Stimulated activated naive CD8-positive, alpha-beta T cell treated with anti-CD3 and anti-CD28 coated beads, Interleukin-15, amount 100 ng/mL, for 72 hours (primary cell): ENCODE measurements at regions not wholly inside any gene's neighbourhood (a gene's known extent, or its start where the extent isn't known, plus 50 kb on each side); places are given as distances from the start of the nearest gene placed in this dataset.
"Not testable (repeated sequence)": the region's sequence is repeated elsewhere in the genome, so short reads cannot be mapped to it uniquely, and the experiment has no call there.

ENCODE experiments used
- ATAC-seq: fragments of 150-1000 bp; cut with Tn5 transposase; 2 replicates; pipeline ENCODE4 v1.10.0; 2021; ENCODE audit warnings: mild to moderate bottlenecking, moderate library complexity
- DNase-seq, 2 donors: peaks; one replicate each; pipeline ENCODE4 v3.0.0; 2021 to 2022
- H3K27ac Mint-ChIP-seq, 2 donors: one replicate each; pipeline ENCODE4 v1.8.0; 2022; ENCODE audit warnings: mild to moderate bottlenecking in 2 of 2, mixed read lengths in 2 of 2, moderate library complexity in 2 of 2
- H3K27me3 Mint-ChIP-seq: one replicate; pipeline ENCODE4 v1.8.0; 2022; ENCODE audit warnings: mixed read lengths
- H3K4me1 Mint-ChIP-seq: one replicate; pipeline ENCODE4 v1.8.0; 2022; ENCODE audit warnings: mild to moderate bottlenecking, mixed read lengths
- H3K4me3 Mint-ChIP-seq, 2 donors: one replicate each; pipeline ENCODE4 v1.8.0; 2022; ENCODE audit warnings: mild to moderate bottlenecking in 2 of 2, mixed read lengths in 2 of 2, moderate library complexity in 1 of 2
- H3K9me3 Mint-ChIP-seq, 2 donors: one replicate each; pipeline ENCODE4 v1.8.0; 2022; ENCODE audit warnings: mixed read lengths in 2 of 2

GRCh38 chr12:54734196-54734950, 86.2 kb upstream of the DCD start:
- no peak for ATAC-seq
- Mint-ChIP-seq H3K4me1 (peaks cover 24% of the 10 kb centered on the region), H3K27me3 (no peaks in the 10 kb centered on the region), H3K4me3 (no peak overlapping the region), H3K9me3 (peaks cover 16 to 17% of the 10 kb centered on the region in 2 donors), H3K27ac (no peak overlapping the region)
- DNase-seq = no peak

DNA sequence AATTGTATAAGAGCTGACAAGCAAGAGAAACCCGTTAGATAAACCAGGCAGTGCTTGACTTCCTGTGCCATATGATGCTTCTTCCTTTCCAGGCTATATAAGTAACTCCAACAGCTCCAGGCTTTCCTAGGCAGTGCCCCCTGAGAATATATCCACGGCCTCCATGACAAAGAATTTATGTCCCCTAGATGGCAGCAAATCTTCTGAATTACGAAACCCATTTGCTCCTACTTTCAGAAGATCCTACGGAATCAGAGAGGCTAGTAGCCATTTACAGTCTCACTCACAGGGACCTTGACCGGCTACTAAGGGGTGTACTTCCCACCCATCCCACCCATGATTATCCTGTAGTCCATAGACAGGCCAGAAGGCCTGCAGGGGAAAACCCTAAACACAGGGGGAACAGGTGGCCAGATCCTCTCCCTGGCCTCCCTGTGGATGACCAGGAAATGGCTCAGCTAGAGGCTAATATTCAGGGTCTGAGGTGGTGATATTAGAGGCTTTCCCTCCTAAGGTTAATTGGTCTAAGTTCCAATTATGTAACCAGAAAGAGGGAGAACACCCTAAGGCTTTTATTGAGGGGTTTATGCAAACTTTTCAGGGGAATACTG, 77.2 kb upstream of the DCD start:
- ATAC-seq (no peak), DNase-seq (no peak)
- Mint-ChIP-seq H3K4me1 (no peaks in the 10 kb centered on the region), H3K9me3 (no peaks in the 10 kb centered on the region), H3K27me3 (peaks cover 6% of the 10 kb centered on the region), H3K4me3 (no peak overlapping the region), H3K27ac (no peak overlapping the region)

DNA sequence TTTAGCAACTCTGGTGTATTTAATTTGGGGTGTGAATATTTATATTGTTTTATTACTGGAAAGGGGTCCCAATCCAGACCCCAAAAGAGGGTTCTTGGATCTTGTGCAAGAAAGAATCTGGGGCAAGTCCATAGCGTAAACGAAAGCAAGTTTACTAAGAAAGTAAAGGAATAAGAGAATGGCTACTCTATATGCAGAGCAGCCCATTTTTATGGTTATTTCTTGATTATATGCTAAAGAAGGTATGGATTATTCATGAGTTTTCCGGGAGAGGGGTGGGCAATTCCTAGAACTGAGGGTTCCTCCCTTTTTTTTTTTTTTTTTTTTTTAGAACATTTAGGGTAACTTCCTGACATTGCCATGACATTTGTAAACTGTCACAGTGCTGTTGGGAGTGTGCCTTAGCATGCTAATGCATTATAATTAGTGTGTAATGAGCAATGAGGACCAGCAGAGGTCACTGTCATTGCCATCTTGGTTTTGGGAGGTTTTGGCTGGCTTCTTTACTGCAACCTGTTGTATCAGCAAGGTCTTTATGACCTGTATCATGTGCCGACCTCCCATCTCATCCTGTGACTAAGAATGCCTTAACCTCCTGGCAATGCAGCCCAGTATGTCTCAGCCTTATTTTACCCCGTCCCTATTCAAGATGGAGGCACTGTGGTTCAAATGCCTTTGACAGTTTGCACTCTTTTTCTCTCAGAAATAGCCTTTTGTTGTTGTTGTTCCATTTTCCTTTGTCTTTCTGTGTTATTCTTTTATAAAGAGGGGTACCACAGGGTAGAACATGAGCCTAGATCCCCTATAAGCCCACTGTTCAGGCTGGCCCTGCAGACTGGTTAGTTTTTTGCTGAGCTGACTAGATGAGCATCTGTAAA, 75.5 kb upstream of the DCD start:
- Mint-ChIP-seq H3K4me1 (peaks cover 6% of the 10 kb centered on the region), H3K9me3 (no peaks in the 10 kb centered on the region), H3K27ac (peak overlapping the region in 1 of 2 donors; percentile 36), H3K27me3 (peaks cover 6% of the 10 kb centered on the region), H3K4me3 (no peak overlapping the region)
- peak; percentile 58 for ATAC-seq
- DNase-seq = peak; percentile 24 to 46

GRCh38 chr12:54721312-54721711, 73.1 kb upstream of the DCD start:
- H3K4me3 Mint-ChIP-seq = no peak overlapping the region
- H3K27ac Mint-ChIP-seq = no peak overlapping the region
- H3K9me3 Mint-ChIP-seq = no peaks in the 10 kb centered on the region
- peaks cover 17% of the 10 kb centered on the region for H3K27me3 Mint-ChIP-seq
- peaks cover 6% of the 10 kb centered on the region for H3K4me1 Mint-ChIP-seq
- DNase-seq = no peak
- ATAC-seq = no peak

DNA sequence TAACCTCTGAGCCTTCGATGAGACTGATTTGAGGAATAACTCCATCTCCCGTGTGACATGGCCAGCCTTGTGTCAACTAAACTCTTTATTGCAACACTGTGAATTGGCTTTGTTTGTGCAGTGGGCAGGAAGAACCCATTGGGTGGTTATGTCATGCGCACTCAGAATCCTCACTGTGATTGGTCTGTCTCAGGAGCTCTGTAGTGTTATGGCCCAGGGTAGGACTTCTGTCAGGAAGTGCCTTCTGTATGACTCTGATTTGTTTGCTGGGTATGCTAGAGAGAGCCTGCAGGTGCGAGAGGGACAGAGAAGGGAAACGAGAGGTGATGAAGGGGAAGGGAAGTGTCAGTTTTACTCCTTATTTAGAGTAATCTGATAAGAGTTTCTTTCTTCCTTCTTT, 71.5 kb upstream of the DCD start:
- H3K27me3 Mint-ChIP-seq = peaks cover 17% of the 10 kb centered on the region
- H3K27ac Mint-ChIP-seq = no peak overlapping the region
- ATAC-seq (no peak), DNase-seq (no peak)
- no peaks in the 10 kb centered on the region for H3K9me3 Mint-ChIP-seq
- peaks cover 6% of the 10 kb centered on the region for H3K4me1 Mint-ChIP-seq
- no peak overlapping the region for H3K4me3 Mint-ChIP-seq

GRCh38 chr12:54716261-54716660, 68.1 kb upstream of the DCD start:
- Mint-ChIP-seq H3K27ac (no peak overlapping the region), H3K9me3 (no peaks in the 10 kb centered on the region), H3K4me3 (no peak overlapping the region), H3K27me3 (peaks cover 10% of the 10 kb centered on the region), H3K4me1 (peaks cover 6% of the 10 kb centered on the region)
- DNase-seq = no peak
- ATAC-seq = no peak

DNA sequence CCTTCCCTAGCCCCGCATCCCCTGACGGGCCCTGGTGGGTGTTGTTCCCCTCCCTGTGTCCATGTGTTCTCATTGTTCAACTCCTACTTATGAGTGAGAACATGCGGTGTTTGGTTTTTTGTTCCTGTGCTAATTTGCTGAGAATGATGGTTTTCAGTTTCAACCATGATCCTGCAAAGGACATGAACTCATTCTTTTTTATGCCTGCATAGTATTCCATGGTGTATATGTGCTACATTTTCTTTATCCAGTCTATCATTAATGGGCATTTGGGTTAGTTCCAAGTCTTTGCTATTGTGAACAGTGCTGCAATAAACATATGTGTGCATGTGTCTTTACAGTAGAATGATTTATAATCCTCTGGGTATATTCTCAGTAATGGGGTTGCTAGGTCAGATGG, 65.7 kb upstream of the DCD start:
- ATAC-seq, DNase-seq, H3K4me1 Mint-ChIP-seq, H3K27ac Mint-ChIP-seq, H3K4me3 Mint-ChIP-seq, H3K9me3 Mint-ChIP-seq: not testable (repeated sequence)
- H3K27me3 Mint-ChIP-seq = peaks cover 10% of the 10 kb centered on the region

DNA sequence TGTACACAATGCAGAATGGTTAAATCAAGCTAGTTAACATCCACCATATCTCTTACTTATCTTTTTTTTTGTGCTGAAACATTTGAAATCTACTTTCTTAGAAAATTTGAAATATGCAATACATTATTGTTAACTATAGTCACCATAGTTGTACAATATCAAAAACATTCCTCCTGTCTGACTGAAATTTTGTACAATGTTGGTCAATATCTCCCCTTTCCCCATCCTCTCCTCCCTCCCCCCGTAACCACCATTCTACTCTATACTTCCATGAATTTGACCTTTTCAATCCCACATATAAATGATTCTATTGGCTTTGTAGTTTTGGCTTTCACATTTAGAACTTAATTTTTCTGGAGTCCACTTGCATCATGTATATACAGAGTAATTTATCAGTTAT, 63.5 kb upstream of the DCD start:
- Mint-ChIP-seq H3K4me3 (no peak overlapping the region), H3K27me3 (no peaks in the 10 kb centered on the region), H3K4me1 (no peaks in the 10 kb centered on the region), H3K9me3 (no peaks in the 10 kb centered on the region), H3K27ac (no peak overlapping the region)
- no peak for ATAC-seq
- DNase-seq = no peak

- Mint-ChIP-seq H3K27me3 (no peaks in the 10 kb centered on the region), H3K27ac (no peak overlapping the region), H3K4me3 (no peak overlapping the region), H3K4me1 (no peaks in the 10 kb centered on the region), H3K9me3 (no peaks in the 10 kb centered on the region)
- ATAC-seq (no peak), DNase-seq (no peak)
Observed at GRCh38 chr12:54708826-54709225, 60.7 kb upstream of the DCD start.

- no peaks in the 10 kb centered on the region for H3K4me1 Mint-ChIP-seq
- no peak overlapping the region for H3K4me3 Mint-ChIP-seq
- no peaks in the 10 kb centered on the region for H3K27me3 Mint-ChIP-seq
- no peak for ATAC-seq
- no peak for DNase-seq
- H3K27ac Mint-ChIP-seq = no peak overlapping the region
- no peaks in the 10 kb centered on the region for H3K9me3 Mint-ChIP-seq
Observed at GRCh38 chr12:54704202-54704601, 56.0 kb upstream of the DCD start.

GRCh38 chr12:54701940-54702592, 53.9 kb upstream of the DCD start:
- peaks cover 10% of the 10 kb centered on the region for H3K27me3 Mint-ChIP-seq
- DNase-seq = peak in 1 of 2 donors; percentile 23
- no peaks in the 10 kb centered on the region for H3K9me3 Mint-ChIP-seq
- no peak overlapping the region for H3K4me3 Mint-ChIP-seq
- no peak overlapping the region for H3K27ac Mint-ChIP-seq
- ATAC-seq = peak; percentile 54
- H3K4me1 Mint-ChIP-seq = no peaks in the 10 kb centered on the region

GRCh38 chr12:54700849-54701248, 52.7 kb upstream of the DCD start:
- no peak overlapping the region for H3K4me3 Mint-ChIP-seq
- H3K27me3 Mint-ChIP-seq = peaks cover 18% of the 10 kb centered on the region
- no peak overlapping the region for H3K27ac Mint-ChIP-seq
- ATAC-seq (no peak), DNase-seq (no peak)
- H3K4me1 Mint-ChIP-seq = no peaks in the 10 kb centered on the region
- H3K9me3 Mint-ChIP-seq = no peaks in the 10 kb centered on the region

GRCh38 chr12:54700301-54700700, 52.1 kb upstream of the DCD start:
- no peaks in the 10 kb centered on the region for H3K4me1 Mint-ChIP-seq
- H3K27me3 Mint-ChIP-seq = peaks cover 18% of the 10 kb centered on the region
- DNase-seq (no peak), ATAC-seq (no peak)
- H3K27ac Mint-ChIP-seq = no peak overlapping the region
- no peaks in the 10 kb centered on the region for H3K9me3 Mint-ChIP-seq
- no peak overlapping the region for H3K4me3 Mint-ChIP-seq
